ENCODE measurements at regions not wholly inside any gene's neighbourhood (a gene's known extent, or its start where the extent isn't known, plus 50 kb on each side); places are given as distances from the start of the nearest gene placed in this dataset.

DNA sequence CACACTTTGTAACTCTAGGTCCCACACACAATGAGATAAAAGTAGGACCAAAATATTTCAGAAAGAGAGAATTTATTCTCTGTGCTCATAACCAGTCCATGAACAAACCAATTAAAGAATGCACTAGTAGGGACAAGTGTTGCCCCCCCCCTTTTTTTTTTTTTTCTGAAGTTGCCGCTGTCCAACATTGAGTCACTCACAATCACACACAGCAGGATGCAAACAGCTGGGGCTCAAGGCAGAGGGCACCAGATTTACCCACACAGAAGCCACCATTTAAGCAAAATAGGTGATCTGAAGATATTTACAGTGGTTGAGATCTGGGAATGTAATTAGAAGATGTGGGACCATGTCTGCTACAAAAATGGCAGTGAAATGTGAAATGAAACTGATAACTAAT is 850.9 kb upstream of the SLIT2 start (continued):
- TF ChIP-seq ZC3H10 (CRISPR knock-in tag; IDR thresholded peaks at IDR 0.05) (no peak), GLIS3 (CRISPR knock-in tag; IDR thresholded peaks at IDR 0.05) (no peak), BACH2 (CRISPR knock-in tag; IDR thresholded peaks at IDR 0.05; ENCODE audit: borderline replicate concordance) (no peak)

DNA sequence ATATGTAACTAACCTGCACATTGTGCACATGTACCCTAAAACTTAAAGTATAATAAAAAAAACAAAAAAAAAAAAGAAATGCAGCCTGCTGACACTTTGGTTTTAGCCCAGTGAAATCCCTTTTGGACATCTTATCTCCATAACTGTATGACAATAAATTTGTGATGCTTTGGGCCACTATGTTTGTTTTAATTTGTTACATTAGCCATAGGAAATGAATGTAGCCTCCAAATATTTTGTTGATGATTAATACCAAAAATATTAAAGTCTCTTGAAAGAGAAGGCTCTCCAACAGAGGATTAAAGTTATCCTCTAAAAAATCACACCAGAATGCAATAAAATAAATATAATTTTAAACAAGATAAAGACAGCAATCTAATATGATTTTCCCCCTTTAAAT is 852.7 kb upstream of the SLIT2 start:
- no peak; the same call in 2 of the 3 replicates for ATAC-seq
- TF ChIP-seq, protein P1, sequence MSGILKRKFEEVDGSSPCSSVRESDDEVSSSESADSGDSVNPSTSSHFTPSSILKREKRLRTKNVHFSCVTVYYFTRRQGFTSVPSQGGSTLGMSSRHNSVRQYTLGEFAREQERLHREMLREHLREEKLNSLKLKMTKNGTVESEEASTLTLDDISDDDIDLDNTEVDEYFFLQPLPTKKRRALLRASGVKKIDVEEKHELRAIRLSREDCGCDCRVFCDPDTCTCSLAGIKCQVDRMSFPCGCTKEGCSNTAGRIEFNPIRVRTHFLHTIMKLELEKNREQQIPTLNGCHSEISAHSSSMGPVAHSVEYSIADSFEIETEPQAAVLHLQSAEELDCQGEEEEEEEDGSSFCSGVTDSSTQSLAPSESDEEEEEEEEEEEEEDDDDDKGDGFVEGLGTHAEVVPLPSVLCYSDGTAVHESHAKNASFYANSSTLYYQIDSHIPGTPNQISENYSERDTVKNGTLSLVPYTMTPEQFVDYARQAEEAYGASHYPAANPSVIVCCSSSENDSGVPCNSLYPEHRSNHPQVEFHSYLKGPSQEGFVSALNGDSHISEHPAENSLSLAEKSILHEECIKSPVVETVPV (CRISPR knock-in tag; IDR thresholded peaks at IDR 0.05) = no peak
- no peak for TF ChIP-seq ESRRG (CRISPR knock-in tag; IDR thresholded peaks at IDR 0.05)
- TF ChIP-seq, protein P2, sequence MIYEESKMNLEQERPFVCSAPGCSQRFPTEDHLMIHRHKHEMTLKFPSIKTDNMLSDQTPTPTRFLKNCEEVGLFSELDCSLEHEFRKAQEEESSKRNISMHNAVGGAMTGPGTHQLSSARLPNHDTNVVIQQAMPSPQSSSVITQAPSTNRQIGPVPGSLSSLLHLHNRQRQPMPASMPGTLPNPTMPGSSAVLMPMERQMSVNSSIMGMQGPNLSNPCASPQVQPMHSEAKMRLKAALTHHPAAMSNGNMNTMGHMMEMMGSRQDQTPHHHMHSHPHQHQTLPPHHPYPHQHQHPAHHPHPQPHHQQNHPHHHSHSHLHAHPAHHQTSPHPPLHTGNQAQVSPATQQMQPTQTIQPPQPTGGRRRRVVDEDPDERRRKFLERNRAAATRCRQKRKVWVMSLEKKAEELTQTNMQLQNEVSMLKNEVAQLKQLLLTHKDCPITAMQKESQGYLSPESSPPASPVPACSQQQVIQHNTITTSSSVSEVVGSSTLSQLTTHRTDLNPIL (CRISPR knock-in tag; IDR thresholded peaks at IDR 0.05; ENCODE audit: low read depth) = no peak
- no peak for TF ChIP-seq CSDC2 (CRISPR knock-in tag; IDR thresholded peaks at IDR 0.05)
- no peak for TF ChIP-seq ZNF8 (CRISPR knock-in tag; IDR thresholded peaks at IDR 0.05)
- TF ChIP-seq ARNTL (CRISPR knock-in tag; IDR thresholded peaks at IDR 0.05; ENCODE audit: borderline replicate concordance, low read depth) = no peak
- no peak for TF ChIP-seq GLIS3 (CRISPR knock-in tag; IDR thresholded peaks at IDR 0.05)
- TF ChIP-seq, protein P3, sequence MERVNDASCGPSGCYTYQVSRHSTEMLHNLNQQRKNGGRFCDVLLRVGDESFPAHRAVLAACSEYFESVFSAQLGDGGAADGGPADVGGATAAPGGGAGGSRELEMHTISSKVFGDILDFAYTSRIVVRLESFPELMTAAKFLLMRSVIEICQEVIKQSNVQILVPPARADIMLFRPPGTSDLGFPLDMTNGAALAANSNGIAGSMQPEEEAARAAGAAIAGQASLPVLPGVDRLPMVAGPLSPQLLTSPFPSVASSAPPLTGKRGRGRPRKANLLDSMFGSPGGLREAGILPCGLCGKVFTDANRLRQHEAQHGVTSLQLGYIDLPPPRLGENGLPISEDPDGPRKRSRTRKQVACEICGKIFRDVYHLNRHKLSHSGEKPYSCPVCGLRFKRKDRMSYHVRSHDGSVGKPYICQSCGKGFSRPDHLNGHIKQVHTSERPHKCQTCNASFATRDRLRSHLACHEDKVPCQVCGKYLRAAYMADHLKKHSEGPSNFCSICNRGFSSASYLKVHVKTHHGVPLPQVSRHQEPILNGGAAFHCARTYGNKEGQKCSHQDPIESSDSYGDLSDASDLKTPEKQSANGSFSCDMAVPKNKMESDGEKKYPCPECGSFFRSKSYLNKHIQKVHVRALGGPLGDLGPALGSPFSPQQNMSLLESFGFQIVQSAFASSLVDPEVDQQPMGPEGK (CRISPR knock-in tag; IDR thresholded peaks at IDR 0.05; ENCODE audit: borderline replicate concordance) = no peak
- no peak for TF ChIP-seq SNAI2 (CRISPR knock-in tag; IDR thresholded peaks at IDR 0.05)
- TF ChIP-seq BACH2 (CRISPR knock-in tag; IDR thresholded peaks at IDR 0.05; ENCODE audit: borderline replicate concordance) = no peak
- no peak for TF ChIP-seq PPARA (CRISPR knock-in tag; IDR thresholded peaks at IDR 0.05; ENCODE audit: borderline replicate concordance)

DNA sequence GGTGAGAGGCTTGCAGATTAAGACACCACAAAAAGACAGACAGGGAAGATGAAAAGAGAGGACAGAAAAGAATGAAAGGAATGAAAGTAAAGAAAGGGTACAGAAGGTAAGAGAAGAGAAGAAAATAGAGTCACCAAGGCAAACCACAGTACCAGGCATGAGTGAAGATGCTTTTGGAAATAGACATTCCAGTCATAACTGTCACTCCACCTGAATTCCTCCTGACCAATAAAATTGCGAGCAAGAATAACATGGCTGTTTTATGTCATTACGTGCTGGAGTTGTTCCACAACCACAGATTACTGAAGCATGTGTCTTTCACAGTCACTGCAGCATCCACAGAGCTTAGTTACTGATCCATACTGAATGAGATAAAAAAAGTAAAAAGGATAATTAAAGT is 864.9 kb upstream of the SLIT2 start:
- TF ChIP-seq TCF4 (CRISPR knock-in tag; IDR thresholded peaks at IDR 0.05; ENCODE audit: borderline replicate concordance) = no peak
- TF ChIP-seq SNAI2 (CRISPR knock-in tag; IDR thresholded peaks at IDR 0.05) = no peak
- TF ChIP-seq, protein P3 (CRISPR knock-in tag; IDR thresholded peaks at IDR 0.05; ENCODE audit: borderline replicate concordance) = no peak
- TF ChIP-seq ARNTL (CRISPR knock-in tag; IDR thresholded peaks at IDR 0.05; ENCODE audit: borderline replicate concordance, low read depth) = no peak
- no peak for TF ChIP-seq TOX (CRISPR knock-in tag; IDR thresholded peaks at IDR 0.05; ENCODE audit: borderline replicate concordance)
- no peak for TF ChIP-seq ZNF70 (CRISPR knock-in tag; IDR thresholded peaks at IDR 0.05)
- TF ChIP-seq BACH2 (CRISPR knock-in tag; IDR thresholded peaks at IDR 0.05; ENCODE audit: borderline replicate concordance) = no peak
- no peak for ATAC-seq

DNA sequence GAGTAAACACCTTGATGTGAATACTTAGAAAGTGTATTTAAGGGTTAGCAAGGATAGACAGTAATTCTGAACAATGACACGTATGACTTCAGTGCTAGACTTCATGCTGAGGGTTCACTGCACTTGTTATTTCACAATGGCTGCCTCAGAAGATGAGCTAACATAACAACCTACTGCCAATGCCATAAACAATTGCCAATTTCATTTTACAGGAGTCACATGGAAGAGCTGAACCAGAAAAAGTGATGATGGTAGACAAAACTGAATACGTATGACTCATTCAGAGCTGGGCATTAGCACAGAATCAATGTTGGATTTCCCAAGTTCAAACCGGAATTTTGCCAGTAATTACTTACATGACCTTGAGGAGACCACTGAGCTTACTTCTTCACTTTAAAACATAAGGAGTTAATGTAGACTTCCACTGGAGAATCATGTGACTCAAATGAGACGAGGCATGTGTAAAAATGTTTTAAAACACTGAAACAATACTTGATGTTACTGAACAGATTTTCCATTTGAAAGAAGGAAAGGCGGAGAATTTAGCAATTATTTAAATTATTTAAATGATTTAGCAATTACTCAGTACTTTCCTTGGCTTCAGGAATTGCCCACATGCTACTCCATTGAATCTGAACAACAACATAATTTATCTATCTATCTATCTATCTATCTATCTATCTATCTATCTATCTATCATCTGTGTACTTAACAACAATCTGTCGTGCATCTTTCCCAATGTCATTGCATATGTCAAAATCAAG is 868.5 kb upstream of the SLIT2 start:
- no peak for ATAC-seq
- no peak for TF ChIP-seq PPARA (CRISPR knock-in tag; IDR thresholded peaks at IDR 0.05; ENCODE audit: borderline replicate concordance)
- TF ChIP-seq TCF4 (CRISPR knock-in tag; IDR thresholded peaks at IDR 0.05; ENCODE audit: borderline replicate concordance) = no peak
- no peak for TF ChIP-seq ISL1 (CRISPR knock-in tag; IDR thresholded peaks at IDR 0.05)
- no peak for TF ChIP-seq ZNF565 (CRISPR knock-in tag; conservative IDR thresholded peaks at IDR 0.05; ENCODE audit: low read depth)
- no peak for TF ChIP-seq CSDC2 (CRISPR knock-in tag; IDR thresholded peaks at IDR 0.05)
- no peak for TF ChIP-seq ESRRG (CRISPR knock-in tag; IDR thresholded peaks at IDR 0.05)
- TF ChIP-seq, protein P4, sequence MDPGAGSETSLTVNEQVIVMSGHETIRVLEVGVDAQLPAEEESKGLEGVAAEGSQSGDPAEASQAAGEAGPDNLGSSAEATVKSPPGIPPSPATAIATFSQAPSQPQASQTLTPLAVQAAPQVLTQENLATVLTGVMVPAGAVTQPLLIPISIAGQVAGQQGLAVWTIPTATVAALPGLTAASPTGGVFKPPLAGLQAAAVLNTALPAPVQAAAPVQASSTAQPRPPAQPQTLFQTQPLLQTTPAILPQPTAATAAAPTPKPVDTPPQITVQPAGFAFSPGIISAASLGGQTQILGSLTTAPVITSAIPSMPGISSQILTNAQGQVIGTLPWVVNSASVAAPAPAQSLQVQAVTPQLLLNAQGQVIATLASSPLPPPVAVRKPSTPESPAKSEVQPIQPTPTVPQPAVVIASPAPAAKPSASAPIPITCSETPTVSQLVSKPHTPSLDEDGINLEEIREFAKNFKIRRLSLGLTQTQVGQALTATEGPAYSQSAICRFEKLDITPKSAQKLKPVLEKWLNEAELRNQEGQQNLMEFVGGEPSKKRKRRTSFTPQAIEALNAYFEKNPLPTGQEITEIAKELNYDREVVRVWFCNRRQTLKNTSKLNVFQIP (CRISPR knock-in tag; IDR thresholded peaks at IDR 0.05; ENCODE audit: borderline replicate concordance, low read depth) = no peak
- TF ChIP-seq, protein P5, sequence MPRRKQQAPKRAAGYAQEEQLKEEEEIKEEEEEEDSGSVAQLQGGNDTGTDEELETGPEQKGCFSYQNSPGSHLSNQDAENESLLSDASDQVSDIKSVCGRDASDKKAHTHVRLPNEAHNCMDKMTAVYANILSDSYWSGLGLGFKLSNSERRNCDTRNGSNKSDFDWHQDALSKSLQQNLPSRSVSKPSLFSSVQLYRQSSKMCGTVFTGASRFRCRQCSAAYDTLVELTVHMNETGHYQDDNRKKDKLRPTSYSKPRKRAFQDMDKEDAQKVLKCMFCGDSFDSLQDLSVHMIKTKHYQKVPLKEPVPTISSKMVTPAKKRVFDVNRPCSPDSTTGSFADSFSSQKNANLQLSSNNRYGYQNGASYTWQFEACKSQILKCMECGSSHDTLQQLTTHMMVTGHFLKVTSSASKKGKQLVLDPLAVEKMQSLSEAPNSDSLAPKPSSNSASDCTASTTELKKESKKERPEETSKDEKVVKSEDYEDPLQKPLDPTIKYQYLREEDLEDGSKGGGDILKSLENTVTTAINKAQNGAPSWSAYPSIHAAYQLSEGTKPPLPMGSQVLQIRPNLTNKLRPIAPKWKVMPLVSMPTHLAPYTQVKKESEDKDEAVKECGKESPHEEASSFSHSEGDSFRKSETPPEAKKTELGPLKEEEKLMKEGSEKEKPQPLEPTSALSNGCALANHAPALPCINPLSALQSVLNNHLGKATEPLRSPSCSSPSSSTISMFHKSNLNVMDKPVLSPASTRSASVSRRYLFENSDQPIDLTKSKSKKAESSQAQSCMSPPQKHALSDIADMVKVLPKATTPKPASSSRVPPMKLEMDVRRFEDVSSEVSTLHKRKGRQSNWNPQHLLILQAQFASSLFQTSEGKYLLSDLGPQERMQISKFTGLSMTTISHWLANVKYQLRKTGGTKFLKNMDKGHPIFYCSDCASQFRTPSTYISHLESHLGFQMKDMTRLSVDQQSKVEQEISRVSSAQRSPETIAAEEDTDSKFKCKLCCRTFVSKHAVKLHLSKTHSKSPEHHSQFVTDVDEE (CRISPR knock-in tag; IDR thresholded peaks at IDR 0.05) = no peak
- TF ChIP-seq ZNF8 (CRISPR knock-in tag; IDR thresholded peaks at IDR 0.05) = no peak
- no peak for TF ChIP-seq ZC3H10 (CRISPR knock-in tag; IDR thresholded peaks at IDR 0.05)
- no peak for TF ChIP-seq ZFP3 (CRISPR knock-in tag; IDR thresholded peaks at IDR 0.05)
- TF ChIP-seq, protein P1 (CRISPR knock-in tag; IDR thresholded peaks at IDR 0.05) = no peak

All from SK-N-SH treated with all-trans-retinoic acid at 6 μM for 48 hours (cell line).